Left hindlimb (tissue), 1 donor: ENCODE measurements at regions not wholly inside any gene's neighbourhood (a gene's known extent, or its start where the extent isn't known, plus 50 kb on each side); places are given as distances from the start of the nearest gene placed in this dataset.
"Not testable (repeated sequence)": the region's sequence is repeated elsewhere in the genome, so short reads cannot be mapped to it uniquely, and the experiment has no call there.

Source experiments
- DNase-seq: peaks from one replicate; pipeline ENCODE4 v3.0.0-alpha.2; 2018

GRCh38 chr3:62926494-62926893 lies 51.3 kb upstream of the CADPS start:
- no peak for DNase-seq

GRCh38 chr3:62928256-62928655 lies 53.0 kb upstream of the CADPS start:
- no peak for DNase-seq

- DNase-seq, result no peak
Measured at GRCh38 chr3:62929771-62930170, 54.6 kb upstream of the CADPS start.

DNA sequence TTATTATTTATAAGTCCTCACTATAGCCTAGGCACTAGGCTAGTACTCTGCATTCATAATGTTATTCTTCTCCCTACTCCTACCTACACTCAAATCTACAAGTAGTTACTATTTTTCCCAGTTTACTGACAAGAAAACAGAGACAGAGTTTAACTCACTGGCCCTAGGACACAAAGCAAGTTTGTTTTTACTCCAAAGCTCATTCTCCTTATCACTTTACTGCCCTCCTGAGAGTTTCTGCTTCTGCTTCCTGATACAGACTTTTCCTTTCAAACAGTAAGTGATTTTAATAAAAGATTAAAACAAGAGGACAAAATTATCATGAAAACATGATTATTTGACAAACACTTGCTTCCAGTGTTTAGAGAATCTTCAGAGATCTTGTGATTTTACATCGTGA lies 60.6 kb upstream of the CADPS start:
- DNase-seq, result no peak

GRCh38 chr3:62936626-62937254 lies 61.5 kb upstream of the CADPS start:
- DNase-seq, result no peak

GRCh38 chr3:62938583-62938982 lies 63.4 kb upstream of the CADPS start:
- no peak for DNase-seq

- DNase-seq, result no peak
Measured at GRCh38 chr3:62939707-62940106, 64.5 kb upstream of the CADPS start.

DNA sequence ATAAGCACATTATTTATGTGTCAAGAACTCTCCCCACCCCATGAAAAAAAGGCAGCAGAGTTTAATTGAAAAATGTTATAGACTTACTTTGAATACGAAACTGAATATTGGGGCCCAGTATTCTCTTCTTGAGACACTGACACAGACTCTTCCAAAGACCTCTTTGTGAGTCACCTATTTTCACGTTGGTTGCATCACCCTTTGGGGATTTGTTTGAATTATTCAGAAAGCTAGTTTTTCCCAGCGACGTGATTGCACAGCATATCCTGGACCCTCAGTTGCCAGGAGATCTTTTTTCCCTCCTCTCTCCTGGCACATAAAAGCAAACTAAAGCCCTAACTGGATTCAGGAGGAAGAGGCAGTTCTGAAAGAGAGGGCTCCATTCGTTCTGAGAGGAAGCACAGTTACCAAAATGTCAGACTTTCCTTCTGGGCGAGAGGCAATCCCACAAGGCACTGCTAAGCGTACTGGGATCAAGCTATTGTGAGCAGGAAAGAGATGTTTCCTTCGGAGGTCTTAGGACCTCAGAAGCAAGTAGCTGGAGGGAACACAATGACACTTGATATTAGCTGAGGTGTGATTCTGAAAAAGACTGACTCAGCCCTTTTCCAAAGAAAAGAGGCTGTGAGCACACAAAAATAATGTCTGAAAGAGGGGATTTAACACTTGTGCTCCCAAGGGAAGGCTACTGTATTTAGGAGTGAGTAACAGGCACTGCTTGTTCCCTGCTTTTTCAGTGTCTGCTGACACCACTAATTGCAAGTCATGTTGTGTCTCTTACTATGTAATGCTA lies 65.8 kb upstream of the CADPS start:
- DNase-seq, result no peak

DNA sequence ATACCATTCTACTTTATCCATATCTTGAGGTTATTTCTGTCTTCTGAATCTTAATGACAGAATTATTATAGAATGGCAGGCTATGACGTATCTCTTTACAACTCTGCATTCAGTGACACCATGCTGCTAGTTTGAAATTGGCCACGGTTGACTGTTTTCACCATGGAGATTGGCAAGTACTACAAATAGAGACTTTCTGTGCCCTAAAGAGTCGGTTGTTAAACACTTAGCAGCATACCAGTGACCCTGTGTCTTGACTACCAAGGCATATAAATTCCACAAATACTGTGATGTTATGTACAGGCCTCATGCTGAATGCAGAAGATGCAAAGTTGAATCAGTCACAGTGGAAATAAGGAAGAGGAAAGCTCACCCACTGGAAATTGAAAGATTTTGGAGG lies 67.0 kb upstream of the CADPS start:
- no peak for DNase-seq

DNA sequence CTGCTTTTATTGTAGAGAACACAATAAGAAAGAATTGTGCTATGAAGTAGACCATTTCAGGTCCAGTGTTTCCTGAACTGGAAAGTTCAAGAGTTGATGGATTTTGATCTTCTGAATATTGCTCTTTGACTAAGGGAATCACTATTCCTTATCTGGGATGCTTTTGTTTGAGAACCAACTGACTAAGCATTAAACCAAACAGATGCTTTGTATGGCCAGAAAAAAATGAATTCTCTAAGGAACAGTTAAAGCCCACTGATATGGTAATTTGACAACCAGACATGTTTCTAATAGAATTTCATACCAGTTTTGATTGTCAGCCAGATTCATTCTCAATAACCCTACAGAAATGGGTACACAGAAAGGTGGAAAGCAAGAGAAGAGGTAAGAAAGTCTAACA lies 67.5 kb upstream of the CADPS start:
- no peak for DNase-seq

DNA sequence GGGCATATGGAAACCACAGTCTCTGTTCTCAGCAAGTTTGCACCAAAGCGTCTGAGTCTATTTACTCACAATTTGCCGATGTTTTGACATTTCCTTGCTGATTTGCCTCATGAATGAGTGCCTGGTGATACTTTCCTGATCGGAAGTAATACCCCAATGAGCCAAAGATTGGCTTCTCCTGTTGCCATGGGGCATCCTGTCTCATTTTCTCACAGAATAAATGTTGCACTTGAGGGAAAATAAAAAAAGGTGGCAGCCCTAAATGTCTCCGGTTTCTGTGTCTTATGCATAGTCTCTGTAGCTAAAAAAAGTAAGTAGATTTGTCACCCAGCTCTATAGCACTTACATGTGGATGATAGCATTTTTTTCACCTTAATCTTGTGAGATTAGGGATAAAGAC lies 73.7 kb upstream of the CADPS start:
- DNase-seq, result no peak

- DNase-seq, result no peak
Measured at GRCh38 chr3:62950210-62950609, 75.0 kb upstream of the CADPS start.

GRCh38 chr3:62951037-62951613 lies 75.9 kb upstream of the CADPS start:
- DNase-seq, result no peak

DNA sequence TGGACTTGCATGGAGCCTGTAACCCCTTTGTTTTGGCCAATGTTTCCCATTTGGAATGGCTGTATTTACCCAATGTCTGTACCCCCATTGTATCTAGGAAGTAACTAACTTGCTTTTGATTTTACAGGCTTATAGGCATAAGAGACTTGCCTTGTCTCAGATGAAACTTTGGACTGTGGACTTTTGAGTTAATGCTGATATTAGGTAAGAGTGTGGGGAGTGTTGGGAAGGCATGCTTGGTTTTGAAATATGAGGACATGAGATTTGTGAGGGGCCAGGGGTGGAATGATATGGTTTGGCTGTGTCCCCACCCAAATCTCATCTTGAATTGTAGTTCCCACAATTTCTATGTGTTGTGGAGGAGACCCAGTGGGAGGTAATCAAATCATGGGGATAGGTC lies 76.7 kb upstream of the CADPS start:
- DNase-seq, result not testable (repeated sequence)

DNA sequence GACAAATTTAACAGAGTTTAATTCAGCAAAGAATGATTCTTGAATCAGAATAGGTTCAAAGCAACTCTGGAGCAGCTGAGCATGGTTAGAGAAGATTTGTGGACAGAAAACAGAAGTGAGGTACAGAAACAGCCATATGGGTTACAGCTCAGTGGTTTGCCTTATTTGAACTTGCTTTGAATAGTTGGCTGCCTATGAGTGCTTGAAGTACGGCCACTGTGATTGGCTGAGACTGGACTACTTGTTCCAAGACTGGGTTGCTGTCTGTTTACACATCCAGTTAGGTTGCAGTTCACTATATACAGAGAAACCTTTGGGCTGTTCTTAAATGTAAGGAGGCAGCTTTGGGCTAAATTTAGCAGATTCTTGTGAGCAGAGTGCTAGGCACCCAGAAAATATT lies 79.4 kb upstream of the CADPS start:
- DNase-seq, result no peak

GRCh38 chr3:62955126-62955525 lies 79.9 kb upstream of the CADPS start:
- no peak for DNase-seq

DNA sequence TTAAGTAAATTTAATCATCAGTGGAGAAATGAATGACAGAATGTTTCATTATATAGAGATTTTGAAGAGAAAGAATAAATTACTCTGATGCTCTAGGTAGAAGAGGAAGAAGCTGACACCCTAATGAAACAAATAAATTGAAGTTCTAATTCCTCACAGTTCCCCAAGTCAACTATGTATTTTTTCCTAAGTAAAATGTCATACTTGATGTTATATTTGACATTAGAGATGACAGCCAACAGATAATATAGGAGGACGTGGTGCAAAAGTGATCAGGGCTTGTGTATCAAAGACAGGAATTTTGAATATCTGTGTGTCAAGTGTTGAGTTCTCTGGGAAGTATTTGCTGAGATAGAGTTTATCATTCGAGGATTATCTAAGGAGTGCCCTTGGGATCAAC lies 81.2 kb upstream of the CADPS start:
- DNase-seq, result no peak

- no peak for DNase-seq
Measured at GRCh38 chr3:62961874-62962556, 86.8 kb upstream of the CADPS start.

DNA sequence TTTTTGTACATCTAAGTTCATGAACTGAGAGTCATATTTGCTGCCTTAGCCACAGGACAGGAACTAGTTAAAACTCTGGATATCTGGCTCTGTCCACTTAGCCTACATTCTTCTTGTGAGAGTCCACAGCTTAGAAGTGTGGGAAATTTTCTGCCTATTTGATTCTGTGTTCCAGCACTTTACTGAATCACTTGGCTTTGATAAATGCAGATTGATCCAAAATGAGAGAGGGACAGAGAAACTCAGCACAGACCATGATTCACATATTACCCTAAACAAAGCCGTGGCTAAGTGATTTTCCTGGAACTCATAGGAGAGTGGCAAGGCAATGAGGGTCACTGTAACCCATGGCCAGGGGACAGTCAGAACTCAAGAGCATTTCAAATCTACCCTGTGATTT lies 87.5 kb upstream of the CADPS start:
- DNase-seq, result no peak

- DNase-seq, result no peak
Measured at GRCh38 chr3:62965311-62965710, 90.1 kb upstream of the CADPS start.

GRCh38 chr3:62968128-62968527 lies 92.9 kb upstream of the CADPS start:
- no peak for DNase-seq

- DNase-seq, result no peak
Measured at GRCh38 chr3:62970648-62971047, 95.4 kb upstream of the CADPS start.

DNA sequence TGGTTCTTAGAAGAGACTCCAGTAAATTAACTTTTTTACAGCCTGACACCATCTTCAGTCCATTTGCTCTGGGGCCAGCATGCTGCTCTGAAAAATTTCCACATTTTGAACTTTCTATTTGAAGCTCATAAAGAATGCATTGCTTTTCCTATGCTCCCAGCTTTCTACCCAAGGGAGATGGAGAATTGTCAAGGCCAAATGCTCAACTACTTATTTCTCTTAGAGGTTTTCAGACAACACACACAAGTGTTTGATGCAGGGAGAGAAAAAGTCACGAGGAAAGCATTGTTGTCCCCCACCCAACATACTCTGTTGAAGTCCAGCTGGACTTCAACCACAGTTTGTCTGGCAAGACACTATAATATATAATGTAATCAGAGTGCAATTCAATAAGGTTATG lies 100.3 kb upstream of the CADPS start:
- DNase-seq, result no peak

- DNase-seq, result no peak
Measured at GRCh38 chr3:62981962-62982361, 106.7 kb upstream of the CADPS start.
